ENCODE measurements at regions not wholly inside any gene's neighbourhood (a gene's known extent, or its start where the extent isn't known, plus 50 kb on each side); places are given as distances from the start of the nearest gene placed in this dataset.

GRCh38 chr1:55827350-55827749 lies 612.2 kb upstream of the USP24 start:
- 71% methylated on average over 3 of the region's 4 CpGs for WGBS (ENCODE audit: missing lambda C conversion rate)
- POLR2A ChIA-PET, result no interaction called here
- peak; percentile 21 to 34; a peak in 1 of 6 replicates for ATAC-seq
- H3K4me2 ChIP-seq, result 0 out of 3 replicates have a peak overlapping the region, but pooled peaks have one; percentile 8
- H3K4me1 ChIP-seq, result peaks cover 14% of the 10 kb centered on the region
- no peak for FAIRE-seq
- CTCF ChIA-PET, result no interaction called here
- TF ChIP-seq CHD2 (IDR thresholded peaks at IDR 0.05; ENCODE audit: low read length, partially characterized antibody) (no peak), POLR2AphosphoS2 (conservative IDR thresholded peaks at IDR 0.05; ENCODE audit: low read length) (no peak), FOSL2 (IDR thresholded peaks at IDR 0.05) (no peak), FOSL2 (CRISPR knock-in tag; IDR thresholded peaks at IDR 0.05) (0 out of 2 replicates have a peak, but pooled peaks have one; percentile 7), SREBF2 (IDR thresholded peaks at IDR 0.05) (no peak), MAX (IDR thresholded peaks at IDR 0.05) (no peak), RCOR1 (IDR thresholded peaks at IDR 0.05; ENCODE audit: low read depth, low read length) (no peak), BHLHE40 (IDR thresholded peaks at IDR 0.05; ENCODE audit: low read depth, low read length) (no peak), MYC (IDR thresholded peaks at IDR 0.05; ENCODE audit: borderline replicate concordance, low read length) (no peak), HEYL (CRISPR knock-in tag; IDR thresholded peaks at IDR 0.05) (no peak)
- H3K27ac ChIP-seq, result peak overlapping the region; percentile 21 to 57; a peak in 2 of 6 replicates
- peak in 1 of 2 experiments; percentile 18 for DNase-seq (ENCODE audit: low read depth in 1 of 2, low spot score in 1 of 2)
- H3K4me3 ChIP-seq, result no peak overlapping the region
- no peaks in the 10 kb centered on the region for H3K9me3 ChIP-seq

GRCh38 chr1:55826381-55827080 lies 611.4 kb upstream of the USP24 start:
- Histone ChIP-seq H3K4me1 (peaks cover 14% of the 10 kb centered on the region), H3K4me3 (no peak overlapping the region), H3K27ac (peak overlapping the region in 1 of 2 experiments; percentile 57; a peak in 2 of 6 replicates), H3K9me3 (no peaks in the 10 kb centered on the region), H3K4me2 (no peak overlapping the region)
- WGBS (ENCODE audit: missing lambda C conversion rate), result 86% methylated on average over 4 of the region's 4 CpGs
- DNase-seq (ENCODE audit: low read depth in 1 of 2, low spot score in 1 of 2) (no peak), FAIRE-seq (no peak), ATAC-seq (no peak)
- CTCF ChIA-PET, result no interaction called here
- POLR2A ChIA-PET, result no interaction called here
- TF ChIP-seq HDAC2 (IDR thresholded peaks at IDR 0.05), result no peak
- TF ChIP-seq HES2 (IDR thresholded peaks at IDR 0.05), result no peak

GRCh38 chr1:55825461-55825860 lies 610.3 kb upstream of the USP24 start:
- Histone ChIP-seq H3K4me3 (no peak overlapping the region), H3K27ac (no peak overlapping the region), H3K9me3 (no peaks in the 10 kb centered on the region), H3K4me1 (peaks cover 14% of the 10 kb centered on the region), H3K4me2 (no peak overlapping the region)
- 62% methylated on average over 1 of the region's 1 CpG for WGBS (ENCODE audit: missing lambda C conversion rate)
- DNase-seq (ENCODE audit: low read depth in 1 of 2, low spot score in 1 of 2), result no peak
- POLR2A ChIA-PET, result no interaction called here
- TF ChIP-seq CTCF (IDR thresholded peaks at IDR 0.05), result no peak
- no peak for TF ChIP-seq USF2 (IDR thresholded peaks at IDR 0.05)
- no peak for TF ChIP-seq NFE2L2 (conservative IDR thresholded peaks at IDR 0.05; ENCODE audit: low read length)
- no peak for TF ChIP-seq ZSCAN20 (CRISPR knock-in tag; IDR thresholded peaks at IDR 0.05)
- ATAC-seq, result no peak
- no peak for FAIRE-seq
- CTCF ChIA-PET, result no interaction called here

GRCh38 chr1:55824251-55824640 lies 609.1 kb upstream of the USP24 start:
- POLR2A ChIA-PET, result no interaction called here
- Histone ChIP-seq H3K4me1 (peaks cover 14% of the 10 kb centered on the region), H3K9me3 (no peaks in the 10 kb centered on the region), H3K4me3 (no peak overlapping the region), H3K4me2 (no peak overlapping the region), H3K27ac (no peak overlapping the region)
- FAIRE-seq (no peak), DNase-seq (ENCODE audit: low read depth in 1 of 2, low spot score in 1 of 2) (no peak), ATAC-seq (no peak)
- CTCF ChIA-PET, result no interaction called here
- no peak for TF ChIP-seq CBX2 (IDR thresholded peaks at IDR 0.05; ENCODE audit: borderline replicate concordance, low read depth)
- TF ChIP-seq MAX (IDR thresholded peaks at IDR 0.05), result no peak
- no peak for TF ChIP-seq PHF8 (IDR thresholded peaks at IDR 0.05; ENCODE audit: borderline replicate concordance, low read depth)
